ENCODE measurements at regions not wholly inside any gene's neighbourhood (a gene's known extent, or its start where the extent isn't known, plus 50 kb on each side); places are given as distances from the start of the nearest gene placed in this dataset.
"Not testable (repeated sequence)": the region's sequence is repeated elsewhere in the genome, so short reads cannot be mapped to it uniquely, and the experiment has no call there.

DNA sequence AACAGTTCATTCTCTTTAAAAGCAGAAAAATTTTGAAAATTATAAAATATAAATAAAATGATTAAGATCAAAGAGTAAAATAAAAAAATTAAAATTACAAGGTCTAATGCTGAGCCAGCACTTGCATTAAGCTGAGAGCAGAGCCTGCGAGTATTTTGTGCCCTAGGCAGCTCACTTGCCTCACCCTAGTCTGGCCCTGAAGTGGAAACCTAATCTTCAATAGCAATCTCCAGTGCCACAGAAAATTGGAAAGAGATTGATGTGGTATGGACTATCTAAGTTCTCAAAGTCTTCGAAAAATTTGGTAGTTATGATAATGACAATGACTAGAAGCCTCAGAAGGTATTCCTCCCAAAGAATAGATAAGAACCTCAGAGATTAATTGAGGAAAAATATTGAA lies 459.4 kb upstream of the CBLB start:
- DNase-seq, result no peak

DNA sequence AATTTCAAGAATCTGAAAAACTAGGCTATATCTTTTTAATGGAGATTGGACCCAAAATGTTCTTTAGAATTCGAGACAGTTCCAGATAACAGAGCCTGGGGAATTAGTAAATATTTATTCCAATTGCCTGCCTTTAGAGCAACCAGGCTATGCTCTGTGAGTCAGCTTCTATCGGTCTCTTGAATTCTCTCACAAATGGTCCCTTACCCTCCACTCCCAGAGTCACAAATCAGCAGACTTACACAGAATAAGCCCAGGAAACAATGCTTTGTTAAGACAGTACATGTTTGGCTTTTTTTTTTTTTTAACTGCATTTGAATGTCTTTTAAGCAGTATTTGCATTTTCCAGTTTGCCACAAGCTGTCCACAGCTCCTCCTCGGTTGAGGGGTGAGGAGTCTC lies 460.7 kb upstream of the CBLB start:
- no peak for DNase-seq

DNA sequence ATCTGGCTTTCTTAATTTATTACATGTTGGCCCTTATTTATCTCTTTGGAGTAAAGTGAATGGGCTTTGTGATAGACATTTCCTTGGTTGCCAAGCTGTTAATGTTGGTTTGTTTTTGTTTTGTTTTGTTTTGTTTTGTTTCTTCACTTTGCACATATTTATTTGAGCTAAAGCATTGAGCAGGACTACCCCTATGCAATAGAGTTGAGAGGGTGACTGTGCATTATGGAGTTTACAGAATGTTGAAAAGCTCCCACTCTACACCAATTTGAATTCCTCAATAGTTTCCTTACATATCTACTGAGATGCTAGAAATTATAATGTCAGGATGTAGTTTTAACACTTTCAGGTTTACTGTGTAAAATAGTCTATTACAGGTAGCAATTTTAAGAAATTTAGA lies 462.8 kb upstream of the CBLB start:
- DNase-seq, result no peak

DNA sequence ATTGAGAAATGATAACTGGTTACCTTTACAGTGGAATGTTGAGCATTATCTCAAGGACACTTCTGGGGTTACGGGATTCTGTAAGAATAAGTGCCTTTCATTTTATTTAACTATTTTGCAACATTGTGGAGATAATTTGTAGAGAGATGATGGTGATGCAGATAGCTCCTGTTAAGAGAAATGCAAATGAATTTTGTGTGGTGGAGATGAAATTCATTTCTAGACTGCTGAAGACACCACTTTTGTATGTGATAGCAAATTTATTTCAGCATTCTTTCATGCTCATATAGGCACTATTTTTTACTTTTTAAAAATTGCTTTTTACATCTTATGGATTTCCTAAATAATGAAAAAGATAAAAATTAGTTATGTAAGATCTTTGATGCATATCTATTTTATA lies 463.3 kb upstream of the CBLB start:
- no peak for DNase-seq

DNA sequence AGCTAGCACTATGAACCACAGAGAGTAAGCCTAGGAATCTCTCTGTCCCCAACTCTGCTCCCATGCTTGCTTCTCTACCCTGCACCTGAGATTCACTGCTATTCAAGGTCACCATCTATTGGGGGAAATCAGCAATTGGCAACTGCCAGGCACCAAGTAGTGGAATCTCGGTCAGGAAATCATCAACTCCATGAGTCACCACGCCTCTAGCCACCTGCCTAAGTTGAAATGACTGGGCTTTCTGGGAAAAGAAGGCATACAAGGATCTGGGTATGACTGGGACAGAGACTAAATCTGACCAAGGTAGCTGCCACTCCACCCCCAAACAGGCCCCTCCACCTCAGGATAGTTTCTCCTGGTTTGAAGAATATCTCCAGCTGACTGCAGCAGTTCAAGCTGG lies 464.1 kb upstream of the CBLB start:
- no peak for DNase-seq

DNA sequence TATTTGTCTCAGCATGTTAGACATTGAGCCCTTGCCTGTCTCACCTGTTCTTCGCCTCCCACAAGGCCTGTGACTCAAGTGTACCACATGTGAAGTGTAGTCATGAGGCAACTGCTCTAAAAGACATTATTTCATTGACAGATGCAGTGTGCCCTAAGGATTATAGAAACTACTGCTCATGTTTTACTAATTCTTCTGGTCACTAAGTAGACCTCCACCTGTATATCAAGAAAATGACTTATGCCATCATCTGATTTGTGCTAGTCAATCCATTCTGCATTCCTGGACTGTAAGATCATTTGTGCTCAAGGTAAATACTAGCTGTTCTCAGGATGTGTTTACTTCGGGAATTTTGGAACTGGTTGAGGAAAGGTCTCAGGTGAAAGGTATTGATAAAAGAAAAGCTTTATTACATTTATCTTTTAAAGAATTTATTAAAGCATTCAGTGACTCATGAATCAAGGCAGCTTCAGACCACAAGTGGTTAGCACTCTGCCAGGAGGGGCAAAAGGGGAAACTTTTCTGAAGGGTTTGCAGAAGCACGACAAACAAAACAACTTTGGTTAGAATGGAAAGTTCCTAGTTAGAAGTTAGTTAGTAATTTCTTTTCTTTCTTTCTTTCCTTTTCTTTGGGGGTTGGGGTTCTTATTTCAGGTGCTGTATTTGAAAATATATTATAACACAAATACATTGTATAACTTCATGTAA lies 465.3 kb upstream of the CBLB start:
- DNase-seq, result no peak

DNA sequence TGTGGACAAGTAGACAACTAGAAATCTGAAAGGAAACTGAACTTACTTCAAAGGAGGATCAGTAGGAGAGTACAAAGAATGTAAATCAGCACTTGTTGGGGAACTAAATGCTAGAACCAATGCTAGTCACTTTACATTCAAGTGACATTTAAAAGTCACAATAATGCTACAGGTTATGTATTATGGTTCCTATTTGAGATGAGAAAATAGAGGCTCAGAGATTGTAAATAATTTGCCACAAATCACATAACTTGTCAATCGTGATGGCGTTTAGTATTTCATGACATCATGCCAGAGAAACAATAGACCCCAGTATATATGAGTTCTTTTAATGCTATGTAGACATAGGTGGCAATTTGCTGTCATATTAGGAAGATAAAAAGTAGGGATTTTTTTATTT lies 467.8 kb upstream of the CBLB start:
- DNase-seq, result no peak

DNA sequence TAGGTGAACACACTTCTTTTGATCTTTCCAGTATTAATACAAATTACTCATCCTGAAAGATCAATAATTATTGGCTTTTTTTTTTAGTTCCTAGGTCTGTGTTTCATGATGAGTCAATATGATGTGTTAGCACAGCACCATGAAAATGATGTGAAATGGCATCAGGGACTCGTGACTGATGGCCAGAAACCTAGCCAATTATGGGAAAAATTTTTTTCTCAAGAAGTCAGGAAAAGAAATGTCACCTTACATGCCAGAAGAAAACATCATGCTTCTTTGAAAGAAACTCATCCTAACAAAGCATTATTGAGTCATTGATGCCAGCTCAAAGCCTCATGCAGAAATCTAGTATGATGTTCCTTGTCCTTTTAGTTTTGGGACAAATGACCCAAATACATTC lies 468.3 kb upstream of the CBLB start:
- DNase-seq, result no peak

DNA sequence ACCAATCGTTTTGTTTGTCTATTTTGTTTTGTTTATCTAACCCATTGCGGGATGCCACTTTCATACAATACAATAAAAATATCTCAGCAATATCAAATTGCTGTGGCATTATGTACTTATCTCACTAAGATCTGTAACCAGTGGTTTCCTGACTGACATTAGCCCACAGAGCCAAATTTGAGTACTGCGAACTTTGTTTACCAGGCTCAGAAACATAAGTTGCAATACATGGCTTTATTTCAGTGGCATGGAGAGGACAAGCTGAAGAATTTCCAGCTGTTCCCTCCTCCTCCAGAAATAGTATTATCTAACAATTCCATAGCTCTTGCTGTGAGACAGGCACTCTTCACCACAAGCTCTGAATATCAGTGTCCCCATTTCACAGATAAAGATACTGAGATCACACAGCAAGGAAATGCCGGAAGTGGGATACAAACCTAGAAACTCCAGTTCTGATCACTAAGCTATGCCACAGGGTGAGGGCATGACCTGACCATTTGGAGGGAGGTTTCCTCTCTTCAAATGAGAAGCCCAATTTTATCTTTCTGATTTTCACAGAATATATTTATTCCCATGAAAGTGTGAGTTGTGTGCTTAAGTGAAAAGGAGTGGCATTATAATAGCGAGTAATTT lies 469.9 kb upstream of the CBLB start:
- DNase-seq, result no peak

DNA sequence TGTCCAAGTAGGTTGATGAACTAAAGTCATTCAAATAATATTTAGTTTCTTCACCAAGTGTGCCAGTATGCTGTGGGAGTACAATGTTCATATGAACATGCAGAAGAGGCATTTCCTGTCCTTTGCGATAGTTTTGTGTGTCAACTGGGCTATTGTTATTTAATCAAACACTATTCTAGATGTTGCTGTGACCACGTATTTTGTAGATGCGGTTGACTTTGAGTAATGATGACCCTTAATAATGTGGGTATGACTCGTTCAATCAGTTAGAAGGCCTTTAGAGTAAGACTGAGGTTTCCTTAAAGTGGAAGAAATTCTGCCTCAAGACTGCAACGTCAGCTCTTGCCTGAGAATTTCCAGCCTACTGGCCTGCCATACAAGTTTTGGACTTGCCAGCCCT lies 470.7 kb upstream of the CBLB start:
- no peak for DNase-seq

DNA sequence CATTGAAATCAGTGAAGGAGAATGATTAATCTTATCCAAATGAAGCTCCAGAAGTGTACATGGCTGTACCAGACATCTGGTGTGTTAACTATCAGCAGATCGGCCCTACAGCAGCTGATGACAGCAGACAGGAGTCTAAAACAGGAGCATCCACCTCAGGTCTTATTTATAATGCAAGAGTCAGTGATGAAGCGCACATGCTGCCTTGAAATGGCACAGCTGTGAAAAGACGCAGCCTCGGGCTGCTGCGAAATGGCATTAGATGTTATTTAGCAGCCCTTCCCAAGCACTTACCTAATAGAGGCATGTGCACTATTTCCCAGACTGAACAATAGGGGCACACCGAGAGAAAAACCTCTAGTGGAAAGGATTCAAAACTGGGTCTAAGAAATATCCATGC lies 472.3 kb upstream of the CBLB start:
- no peak for DNase-seq

DNA sequence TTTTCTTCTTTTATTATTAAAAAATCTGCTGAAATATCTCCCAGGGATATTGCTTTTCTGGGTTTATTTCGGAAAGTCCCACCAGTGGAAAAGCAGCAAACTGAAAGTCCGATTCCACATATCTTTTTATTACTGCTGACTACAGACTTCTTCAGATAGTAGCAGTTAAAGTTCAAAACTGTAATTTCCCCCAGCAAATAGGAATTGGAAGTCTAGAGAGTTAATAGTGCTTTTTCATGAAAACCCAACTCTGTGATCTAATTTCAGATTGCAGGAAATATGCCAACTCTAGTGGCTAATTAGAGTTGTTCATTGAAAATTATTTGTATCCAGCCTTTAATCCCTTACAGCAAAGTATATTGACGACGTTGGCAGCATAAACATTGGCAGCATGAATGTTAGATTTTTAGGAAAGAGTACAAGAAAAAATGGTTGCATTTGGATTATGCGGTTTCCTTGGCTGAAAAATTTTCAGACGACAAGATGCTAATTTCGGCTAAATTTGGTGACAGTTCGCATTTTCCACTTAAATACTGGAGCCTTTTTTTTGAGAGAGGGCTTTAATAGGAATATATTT lies 472.9 kb upstream of the CBLB start:
- no peak for DNase-seq

DNA sequence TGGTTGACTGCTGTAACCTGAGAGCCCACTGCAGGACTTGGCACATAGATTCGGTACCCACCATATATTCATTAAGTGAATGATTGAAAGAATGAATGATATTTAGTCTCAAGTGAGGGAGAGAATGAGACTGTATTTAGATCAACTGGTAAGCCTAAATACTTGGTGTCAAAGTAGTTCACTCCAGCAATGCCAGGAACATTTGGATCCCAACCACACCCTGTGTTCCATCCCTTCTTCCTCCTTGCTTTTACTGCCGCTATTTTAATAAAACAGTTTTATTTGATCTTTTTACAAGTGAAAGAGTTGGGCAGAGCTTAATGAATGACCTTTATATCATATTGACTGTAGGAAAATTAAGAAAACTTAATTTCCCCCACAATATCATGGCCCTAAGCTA lies 473.6 kb upstream of the CBLB start:
- no peak for DNase-seq

DNA sequence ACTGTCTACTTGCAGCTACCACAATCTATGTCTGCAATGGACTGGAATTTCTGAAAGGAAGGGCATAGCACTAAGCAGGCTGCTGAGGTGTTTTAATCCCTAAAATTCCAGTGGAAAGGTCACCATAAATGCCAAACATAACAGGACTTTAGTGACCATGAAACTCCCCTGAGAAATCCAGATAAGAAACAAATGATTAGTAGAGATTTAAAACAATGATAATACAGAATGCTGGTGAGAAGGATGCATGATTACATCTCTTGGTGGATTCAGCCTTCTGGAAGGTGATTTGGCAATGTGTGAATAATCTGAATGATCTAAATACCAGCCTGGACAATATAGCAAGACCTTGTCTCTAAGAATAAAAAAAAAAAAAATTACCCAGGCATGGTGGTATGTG lies 475.0 kb upstream of the CBLB start:
- no peak for DNase-seq

DNA sequence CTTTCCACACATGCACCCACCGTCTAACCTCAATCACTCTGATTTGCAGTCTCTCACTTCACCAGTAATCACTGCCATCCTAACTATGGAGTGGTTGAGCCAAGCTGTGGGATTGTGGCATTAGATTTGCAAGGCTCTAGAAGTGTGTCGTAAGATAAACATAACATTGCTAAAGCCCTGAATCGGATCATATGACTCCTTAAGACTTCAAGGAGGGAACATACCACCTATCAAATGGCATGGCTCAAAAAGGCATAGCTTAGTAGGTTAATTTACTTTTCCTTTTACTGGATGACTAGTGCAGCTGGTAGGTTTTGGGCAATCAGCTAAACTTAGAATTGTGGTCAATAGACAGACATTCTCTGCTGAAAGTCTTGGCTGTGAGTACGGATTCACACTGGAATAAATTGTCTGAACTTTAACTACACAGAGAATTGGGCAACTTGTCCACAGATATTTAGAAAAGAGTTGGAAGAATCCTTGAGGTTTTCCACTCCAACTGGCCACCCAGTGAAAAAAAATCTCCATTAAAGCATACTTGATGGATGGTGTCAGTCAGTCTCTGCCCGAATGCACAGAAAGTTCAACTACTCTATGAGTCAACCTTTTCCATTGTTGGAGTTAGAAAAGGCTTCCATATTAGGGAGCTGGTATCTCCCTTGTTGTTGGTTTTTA lies 476.7 kb upstream of the CBLB start:
- DNase-seq, result no peak

DNA sequence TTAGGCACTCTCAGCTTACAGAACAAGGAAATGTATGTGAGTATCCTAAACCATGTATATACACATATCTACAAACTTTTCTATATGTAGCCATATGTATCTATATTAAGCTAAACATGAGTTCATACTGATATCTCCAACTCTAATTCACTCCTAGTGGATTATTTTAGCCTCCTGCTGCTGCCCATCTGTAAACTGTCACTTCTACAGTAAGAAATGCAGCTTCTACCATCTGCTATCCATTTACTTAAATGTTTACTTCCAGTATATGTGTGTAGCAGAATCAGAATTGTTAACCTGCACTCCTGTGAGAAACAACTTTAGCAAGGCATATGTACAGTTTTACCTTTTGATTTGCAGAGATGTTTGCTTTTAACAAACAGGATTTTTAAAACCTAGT lies 478.5 kb upstream of the CBLB start:
- no peak for DNase-seq

DNA sequence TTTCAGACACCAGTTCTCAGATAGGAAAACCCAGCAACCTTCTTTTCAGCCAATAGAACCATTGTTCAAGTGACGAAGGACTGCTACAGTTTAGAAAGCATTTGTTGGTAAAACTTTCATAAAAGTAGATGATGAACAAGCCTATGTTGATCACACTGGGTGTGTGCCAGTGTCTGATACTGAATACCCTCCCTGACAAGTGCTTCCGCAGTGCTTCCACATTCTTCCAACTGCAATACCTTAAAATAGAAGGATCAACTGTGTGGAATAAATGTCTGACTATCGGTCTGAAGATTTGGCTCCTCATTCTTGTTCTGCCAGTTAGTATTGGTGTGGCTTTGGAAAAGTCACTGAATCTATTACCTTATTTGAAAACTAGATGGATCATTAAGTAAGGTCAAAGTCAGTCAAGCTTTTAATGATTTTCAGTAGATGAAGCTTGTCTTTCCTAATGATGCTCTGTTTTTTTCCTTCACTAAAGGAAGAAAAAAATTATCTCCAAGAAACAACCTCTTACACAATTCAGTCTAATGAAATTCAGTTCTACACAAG lies 479.4 kb upstream of the CBLB start:
- DNase-seq, result no peak

DNA sequence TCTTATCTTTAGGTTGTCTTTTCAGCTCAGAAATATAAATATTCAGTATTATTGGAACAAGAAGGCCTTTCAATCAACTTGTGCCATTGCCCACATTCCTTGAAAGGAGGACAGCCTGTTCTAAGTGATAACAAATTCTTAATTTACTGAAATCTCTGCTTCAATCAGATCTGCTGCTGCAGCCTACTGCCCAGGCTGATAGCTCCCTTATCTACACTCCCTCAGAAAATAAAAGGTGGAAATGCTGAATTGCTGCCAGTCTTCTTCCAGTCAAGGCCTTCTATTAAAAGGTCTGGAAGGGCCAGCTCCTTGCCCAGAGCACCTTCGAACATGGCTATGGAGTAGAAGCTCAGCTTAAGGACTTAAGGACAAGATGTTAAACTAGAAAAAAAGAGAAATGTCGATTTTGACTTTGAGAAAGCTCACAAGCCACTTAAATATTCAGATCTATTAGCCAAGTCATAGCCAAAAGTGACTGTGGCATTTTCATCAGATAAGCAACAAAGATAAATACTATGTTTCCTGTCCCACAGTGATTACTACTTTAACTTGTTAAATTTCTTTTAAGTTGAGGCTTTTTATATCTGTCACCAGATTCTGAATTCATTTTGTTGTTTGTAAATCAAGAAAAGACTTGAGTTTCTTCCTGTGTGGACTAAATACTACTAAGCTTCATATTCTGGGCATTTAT lies 480.5 kb upstream of the CBLB start:
- no peak for DNase-seq

DNA sequence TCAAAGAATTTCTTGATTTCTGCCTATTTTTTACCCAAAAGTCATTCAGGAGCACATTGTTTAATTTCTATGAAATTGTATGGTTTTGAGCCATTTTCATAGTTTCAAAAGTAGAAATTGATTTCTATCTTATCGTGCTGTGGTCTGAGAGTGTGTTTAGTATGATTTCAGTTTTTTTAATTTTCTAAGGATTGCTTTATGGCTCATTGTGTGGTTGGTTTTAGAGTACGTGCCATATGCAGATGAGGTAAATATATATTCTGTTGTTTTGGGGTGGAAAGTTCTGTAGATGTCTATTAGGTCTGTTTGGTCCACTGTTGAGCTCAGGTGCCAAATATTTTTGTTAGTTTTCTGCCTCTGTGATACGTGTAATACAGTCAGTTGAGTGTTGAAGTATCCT lies 487.1 kb upstream of the CBLB start:
- DNase-seq, result no peak

DNA sequence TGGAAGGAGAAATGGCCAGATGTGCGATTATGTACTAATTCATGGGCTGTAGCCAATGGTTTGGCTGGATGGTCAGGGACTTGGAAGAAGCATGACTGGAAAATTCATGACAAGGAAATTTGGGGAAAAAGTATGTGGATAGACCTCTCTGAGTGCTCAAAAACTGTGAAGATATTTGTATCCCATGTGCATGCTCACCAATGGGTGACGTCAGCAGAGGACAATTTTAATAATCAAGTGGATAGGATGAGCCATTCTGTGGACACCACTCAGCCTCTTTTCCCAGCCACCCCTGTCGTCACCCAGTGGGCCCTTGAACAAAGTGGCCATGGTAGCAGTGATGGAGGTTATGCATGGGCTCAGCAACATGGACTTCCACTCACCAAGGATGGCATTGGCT lies 490.9 kb upstream of the CBLB start:
- no peak for DNase-seq

DNA sequence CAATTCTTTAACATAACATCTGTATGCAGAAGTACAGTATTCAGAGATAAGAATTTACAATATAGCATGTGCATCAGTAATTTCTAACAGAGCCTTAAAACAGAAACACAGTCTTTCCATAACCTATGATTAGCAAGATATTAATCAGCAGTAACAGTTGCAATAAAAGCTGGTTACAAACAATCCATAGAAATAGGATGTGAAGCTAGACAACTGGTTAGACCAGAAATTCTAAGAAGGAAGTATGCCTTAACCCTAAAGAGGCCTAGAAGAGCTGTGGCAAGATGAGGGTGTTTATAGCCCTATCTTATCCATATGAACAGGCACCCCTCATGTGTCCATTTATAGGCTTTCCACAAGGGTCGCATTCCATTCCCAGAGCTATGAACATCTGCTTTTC lies 492.1 kb upstream of the CBLB start:
- DNase-seq, result not testable (repeated sequence)

DNA sequence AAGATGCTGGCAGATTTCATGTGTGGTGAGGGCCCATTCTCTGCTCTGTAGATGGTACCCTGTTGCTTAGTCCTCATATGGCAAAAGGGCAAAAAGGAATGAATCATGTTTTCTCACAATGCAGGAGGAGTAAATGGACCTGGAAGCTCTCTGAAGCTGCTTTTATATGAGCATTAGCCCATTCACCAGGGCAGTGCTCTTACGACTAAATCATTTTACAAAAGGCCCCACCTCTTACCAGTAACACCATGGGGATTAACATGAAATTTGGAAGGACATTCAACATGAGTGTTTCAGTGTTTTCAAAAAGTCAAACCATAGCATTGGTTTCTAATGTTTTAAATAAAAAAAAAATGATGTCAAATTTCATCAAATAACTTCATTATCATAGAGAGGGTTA lies 495.7 kb upstream of the CBLB start:
- no peak for DNase-seq

DNA sequence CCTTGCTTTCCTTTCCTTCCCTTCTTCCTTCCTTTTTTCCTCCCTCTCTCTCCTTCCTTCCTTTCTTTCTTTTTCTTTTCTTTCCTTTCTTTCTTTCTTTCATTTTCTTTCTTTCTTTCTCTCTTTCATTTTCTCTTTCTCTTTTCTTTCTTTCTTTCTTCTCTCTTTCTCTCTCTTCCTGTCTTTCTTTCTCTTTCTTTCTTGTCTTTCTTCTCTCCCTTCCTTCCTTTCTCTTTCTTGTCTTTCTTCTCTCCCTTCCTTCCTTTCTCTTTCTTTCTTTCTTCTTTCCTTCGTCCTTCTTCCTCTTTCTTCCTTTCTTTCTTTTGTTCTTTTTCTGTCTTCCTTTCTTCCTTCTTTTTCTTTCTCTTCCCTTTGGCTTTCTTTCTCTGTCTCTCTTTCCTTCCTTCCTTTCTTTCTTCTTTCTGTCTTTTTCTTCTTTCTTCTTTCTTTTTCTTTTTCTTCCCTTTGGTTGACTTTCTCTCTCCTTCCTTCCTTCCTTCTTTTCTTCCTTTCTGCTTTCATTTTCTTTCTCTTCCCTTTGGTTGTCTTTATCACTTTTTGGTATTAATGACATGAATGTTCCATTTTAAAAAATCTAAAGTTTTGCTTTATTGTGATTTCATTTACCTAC lies 496.4 kb upstream of the CBLB start:
- DNase-seq, result no peak
